ENCODE measurements at regions not wholly inside any gene's neighbourhood (a gene's known extent, or its start where the extent isn't known, plus 50 kb on each side); places are given as distances from the start of the nearest gene placed in this dataset.

- Mint-ChIP-seq H3K36me3 (ENCODE audit: low read depth) (no peaks in the 10 kb centered on the region), H3K4me3 (no peak overlapping the region), H3K27ac (no peak overlapping the region), H3K27me3 (ENCODE audit: insufficient read depth) (peaks cover 4% of the 10 kb centered on the region), H3K4me1 (peaks cover 8% of the 10 kb centered on the region), H3K9me3 (peaks cover 2% of the 10 kb centered on the region)
- Histone ChIP-seq H3K27ac (ENCODE audit: low read depth, low read length) (no peak overlapping the region), H3K9ac (ENCODE audit: extremely low read depth, low read length, poor library complexity, severe bottlenecking) (no peak overlapping the region), H3K9me3 (ENCODE audit: control insufficient read depth, low read length) (no peaks in the 10 kb centered on the region), H3K36me3 (ENCODE audit: control insufficient read depth, insufficient read depth, low read length) (no peaks in the 10 kb centered on the region), H3K27me3 (ENCODE audit: control insufficient read depth, insufficient read depth, low read length, poor library complexity, severe bottlenecking) (no peaks in the 10 kb centered on the region), H3K4me1 (ENCODE audit: control insufficient read depth, insufficient read depth, low read length) (no peaks in the 10 kb centered on the region), H3K4me3 (ENCODE audit: low read length) (no peak overlapping the region)
- TF ChIP-seq CTCF (conservative IDR thresholded peaks at IDR 0.05) = no peak
- WGBS, 2 experiments (ENCODE audit: insufficient coverage in 1 of 2, insufficient read length in 1 of 2) = 80 to 89% methylated on average over 1 of the region's 2 CpGs
- no peak for DNase-seq
Observed at GRCh38 chr2:203590496-203590895, 55.4 kb upstream of the RAPH1 start.

GRCh38 chr2:203591642-203592041 is 56.5 kb upstream of the RAPH1 start:
- no peaks in the 10 kb centered on the region for H3K36me3 ChIP-seq (ENCODE audit: control insufficient read depth, insufficient read depth, low read length)
- H3K27me3 ChIP-seq (ENCODE audit: control insufficient read depth, insufficient read depth, low read length, poor library complexity, severe bottlenecking) = no peaks in the 10 kb centered on the region
- no peak overlapping the region for H3K4me3 ChIP-seq (ENCODE audit: low read length)
- no peak overlapping the region for H3K4me3 Mint-ChIP-seq
- H3K4me1 Mint-ChIP-seq = peaks cover 2% of the 10 kb centered on the region
- no peak for TF ChIP-seq CTCF (conservative IDR thresholded peaks at IDR 0.05)
- no peaks in the 10 kb centered on the region for H3K9me3 ChIP-seq (ENCODE audit: control insufficient read depth, low read length)
- no peak overlapping the region for H3K27ac Mint-ChIP-seq
- H3K9ac ChIP-seq (ENCODE audit: extremely low read depth, low read length, poor library complexity, severe bottlenecking) = no peak overlapping the region
- no peaks in the 10 kb centered on the region for H3K4me1 ChIP-seq (ENCODE audit: control insufficient read depth, insufficient read depth, low read length)
- H3K27ac ChIP-seq (ENCODE audit: low read depth, low read length) = no peak overlapping the region
- H3K27me3 Mint-ChIP-seq (ENCODE audit: insufficient read depth) = peaks cover 4% of the 10 kb centered on the region
- H3K36me3 Mint-ChIP-seq (ENCODE audit: low read depth) = no peaks in the 10 kb centered on the region
- H3K9me3 Mint-ChIP-seq = peaks cover 2% of the 10 kb centered on the region
- DNase-seq = no peak

- Histone ChIP-seq H3K4me1 (ENCODE audit: control insufficient read depth, insufficient read depth, low read length) (no peaks in the 10 kb centered on the region), H3K4me3 (ENCODE audit: low read length) (no peak overlapping the region), H3K9me3 (ENCODE audit: control insufficient read depth, low read length) (no peaks in the 10 kb centered on the region), H3K27ac (ENCODE audit: low read depth, low read length) (no peak overlapping the region), H3K36me3 (ENCODE audit: control insufficient read depth, insufficient read depth, low read length) (no peaks in the 10 kb centered on the region), H3K9ac (ENCODE audit: extremely low read depth, low read length, poor library complexity, severe bottlenecking) (no peak overlapping the region), H3K27me3 (ENCODE audit: control insufficient read depth, insufficient read depth, low read length, poor library complexity, severe bottlenecking) (no peaks in the 10 kb centered on the region)
- TF ChIP-seq CTCF (conservative IDR thresholded peaks at IDR 0.05) = no peak
- H3K27ac Mint-ChIP-seq = no peak overlapping the region
- DNase-seq = no peak
- peaks cover 2% of the 10 kb centered on the region for H3K4me1 Mint-ChIP-seq
- H3K27me3 Mint-ChIP-seq (ENCODE audit: insufficient read depth) = peaks cover 2% of the 10 kb centered on the region
- H3K4me3 Mint-ChIP-seq = no peak overlapping the region
- H3K36me3 Mint-ChIP-seq (ENCODE audit: low read depth) = no peaks in the 10 kb centered on the region
- H3K9me3 Mint-ChIP-seq = no peaks in the 10 kb centered on the region
- 89 to 90% methylated on average over 2 of the region's 2 CpGs for WGBS, 2 experiments (ENCODE audit: insufficient coverage in 1 of 2, insufficient read length in 1 of 2)
Observed at GRCh38 chr2:203592470-203592869, 57.4 kb upstream of the RAPH1 start.
